K562 (cell line): ENCODE measurements at regions not wholly inside any gene's neighbourhood (a gene's known extent, or its start where the extent isn't known, plus 50 kb on each side); places are given as distances from the start of the nearest gene placed in this dataset.

ENCODE experiments used
- ARID1B ChIP-seq: fragments of 450-650 bp; IDR thresholded peaks from 2 replicates; pipeline ENCODE4 v1.6.1; 2016; ENCODE audit warnings: antibody characterized with exemption, mild to moderate bottlenecking, inconsistent platforms
- CREM ChIP-seq: IDR thresholded peaks from 2 replicates; pipeline ENCODE4 v1.6.1; 2014; ENCODE audit warnings: antibody characterized with exemption, low read depth
- FIP1L1 ChIP-seq: fragments of 200-400 bp; formaldehyde crosslinking; IDR thresholded peaks from 2 replicates; pipeline ENCODE4 v1.6.1; 2018; ENCODE audit warnings: mild to moderate bottlenecking, low read depth, low read length; ENCODE audit not compliant: poor library complexity, severe bottlenecking
- KHSRP ChIP-seq: fragments of 450-650 bp; IDR thresholded peaks from 2 replicates; pipeline ENCODE4 v1.6.1; 2017
- KLF13 ChIP-seq: fragments of 450-650 bp; IDR thresholded peaks from 2 replicates; pipeline ENCODE4 v1.6.1; 2016; ENCODE audit warnings: missing genetic modification characterization, low read depth, mild to moderate bottlenecking, missing compliant biosample characterization, moderate library complexity, borderline replicate concordance
- NCOA2 ChIP-seq, 2 experiments: fragments of 450-650 bp; IDR thresholded peaks; 2 replicates each; pipeline ENCODE4 v1.6.1; 2018; ENCODE audit warnings: mild to moderate bottlenecking in 2 of 2, moderate library complexity in 1 of 2; ENCODE audit not compliant: partially characterized antibody in 2 of 2
- SMAD1 ChIP-seq: fragments of 150-350 bp; IDR thresholded peaks from 2 replicates; pipeline ENCODE4 v1.6.1; 2014; ENCODE audit warnings: low read length, low read depth; ENCODE audit not compliant: partially characterized antibody
- TEAD4 ChIP-seq, 2 experiments: sonication (generic) in 1 of 2; formaldehyde crosslinking in 1 of 2; IDR thresholded peaks; 2 replicates each; pipeline versions ENCODE4 v1.6.1 to v1.8.0; 2012 to 2022; ENCODE audit warnings: borderline replicate concordance in 1 of 2, inconsistent platforms in 1 of 2, low read length in 1 of 2, mild to moderate bottlenecking in 1 of 2, missing genetic modification reagents in 1 of 2
- ZC3H8 ChIP-seq: fragments of 450-650 bp; IDR thresholded peaks from 2 replicates; pipeline ENCODE4 v1.6.1; 2017
- ZNF316 ChIP-seq: fragments of 450-650 bp; IDR thresholded peaks from 2 replicates; pipeline ENCODE4 v1.6.1; 2016
- TF ChIP-seq, protein P1 (sequence below), 2 experiments: fragments of 450-650 bp; IDR thresholded peaks; 2 replicates each; pipeline ENCODE4 v1.6.1; 2016; ENCODE audit warnings: mild to moderate bottlenecking in 2 of 2, borderline replicate concordance in 1 of 2, low read depth in 1 of 2, moderate library complexity in 1 of 2
- TF ChIP-seq, protein P2 (sequence below), 2 experiments: fragments of 450-650 bp in 1 of 2; sonication (generic) in 1 of 2; formaldehyde crosslinking in 1 of 2; IDR thresholded peaks; 2 replicates each; pipeline versions ENCODE4 v1.7.1 to v1.9.0; 2016 to 2022; ENCODE audit warnings: inconsistent platforms in 1 of 2, mild to moderate bottlenecking in 1 of 2, missing genetic modification reagents in 1 of 2

DNA sequence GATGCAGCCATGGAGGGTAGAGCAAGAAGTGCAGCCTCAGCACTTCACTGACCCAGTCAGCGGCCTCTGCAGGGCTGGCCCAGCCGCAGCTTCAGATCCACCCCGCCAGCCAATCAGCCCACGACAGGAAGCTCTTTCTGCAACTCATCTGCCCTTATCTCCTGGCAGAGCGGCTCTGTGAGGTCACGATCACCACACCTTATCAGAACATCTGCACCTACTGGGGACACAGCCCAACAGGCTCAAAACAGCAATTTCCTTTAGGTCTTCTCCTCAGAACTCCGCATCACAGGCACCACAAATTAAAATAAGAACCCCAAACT, 287.3 kb downstream of the BCL11B start (continued):
- TF ChIP-seq, protein P1, sequence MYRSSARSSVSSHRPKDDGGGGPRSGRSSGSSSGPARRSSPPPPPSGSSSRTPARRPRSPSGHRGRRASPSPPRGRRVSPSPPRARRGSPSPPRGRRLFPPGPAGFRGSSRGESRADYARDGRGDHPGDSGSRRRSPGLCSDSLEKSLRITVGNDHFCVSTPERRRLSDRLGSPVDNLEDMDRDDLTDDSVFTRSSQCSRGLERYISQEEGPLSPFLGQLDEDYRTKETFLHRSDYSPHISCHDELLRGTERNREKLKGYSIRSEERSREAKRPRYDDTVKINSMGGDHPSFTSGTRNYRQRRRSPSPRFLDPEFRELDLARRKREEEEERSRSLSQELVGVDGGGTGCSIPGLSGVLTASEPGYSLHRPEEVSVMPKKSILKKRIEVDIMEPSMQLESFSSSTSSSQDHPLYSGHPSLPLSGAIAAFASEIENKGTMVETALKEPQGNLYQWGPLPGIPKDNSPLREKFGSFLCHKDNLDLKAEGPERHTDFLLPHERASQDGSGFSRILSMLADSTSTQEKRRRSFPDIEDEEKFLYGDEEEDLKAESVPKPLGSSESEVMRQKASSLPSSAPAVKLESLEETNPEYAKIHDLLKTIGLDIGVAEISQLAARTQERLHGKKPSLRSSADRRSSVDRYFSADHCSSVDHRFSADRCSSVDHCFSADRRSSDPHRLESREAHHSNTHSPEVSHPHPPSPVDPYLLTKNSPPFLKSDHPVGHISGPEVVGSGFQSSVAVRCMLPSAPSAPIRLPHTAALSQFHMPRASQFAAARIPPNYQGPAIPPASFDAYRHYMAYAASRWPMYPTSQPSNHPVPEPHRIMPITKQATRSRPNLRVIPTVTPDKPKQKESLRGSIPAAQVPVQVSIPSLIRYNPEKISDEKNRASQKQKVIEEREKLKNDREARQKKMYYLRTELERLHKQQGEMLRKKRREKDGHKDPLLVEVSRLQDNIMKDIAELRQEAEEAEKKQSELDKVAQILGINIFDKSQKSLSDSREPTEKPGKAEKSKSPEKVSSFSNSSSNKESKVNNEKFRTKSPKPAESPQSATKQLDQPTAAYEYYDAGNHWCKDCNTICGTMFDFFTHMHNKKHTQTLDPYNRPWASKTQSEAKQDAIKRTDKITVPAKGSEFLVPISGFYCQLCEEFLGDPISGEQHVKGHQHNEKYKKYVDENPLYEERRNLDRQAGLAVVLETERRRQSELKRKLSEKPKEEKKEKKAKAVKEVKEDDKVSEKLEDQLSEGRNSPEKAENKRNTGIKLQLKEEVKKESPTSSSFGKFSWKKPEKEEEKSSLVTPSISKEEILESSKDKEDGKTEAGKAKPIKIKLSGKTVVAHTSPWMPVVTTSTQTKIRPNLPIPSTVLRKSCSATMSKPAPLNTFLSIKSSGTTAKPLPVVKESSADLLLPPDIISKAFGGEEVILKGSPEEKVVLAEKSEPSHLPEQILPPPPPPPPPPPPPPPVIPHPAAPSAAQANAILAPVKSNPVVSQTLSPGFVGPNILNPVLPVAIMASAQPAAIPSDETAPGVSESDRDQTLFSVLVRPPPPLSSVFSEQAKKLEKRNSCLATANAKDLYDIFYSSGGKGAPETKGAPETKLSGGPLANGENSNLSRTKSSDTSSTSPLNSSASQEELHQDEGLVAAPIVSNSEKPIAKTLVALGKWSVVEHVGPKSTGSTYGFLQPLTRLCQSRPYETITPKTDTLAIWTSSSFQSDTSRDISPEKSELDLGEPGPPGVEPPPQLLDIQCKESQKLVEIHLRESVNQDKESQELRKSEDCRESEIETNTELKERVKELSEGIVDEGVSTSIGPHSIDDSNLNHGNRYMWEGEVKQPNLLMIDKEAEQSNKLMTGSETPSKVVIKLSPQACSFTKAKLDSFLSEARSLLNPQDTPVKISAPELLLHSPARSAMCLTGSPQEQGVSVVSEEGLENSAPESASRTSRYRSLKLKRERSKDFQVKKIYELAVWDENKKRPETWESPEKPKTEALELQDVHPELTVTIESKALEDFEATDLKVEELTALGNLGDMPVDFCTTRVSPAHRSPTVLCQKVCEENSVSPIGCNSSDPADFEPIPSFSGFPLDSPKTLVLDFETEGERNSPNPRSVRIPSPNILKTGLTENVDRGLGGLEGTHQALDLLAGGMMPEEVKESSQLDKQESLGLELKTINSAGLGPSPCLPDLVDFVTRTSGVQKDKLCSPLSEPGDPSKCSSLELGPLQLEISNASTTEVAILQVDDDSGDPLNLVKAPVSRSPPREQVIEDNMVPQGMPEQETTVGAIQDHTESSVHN (IDR thresholded peaks at IDR 0.05; ENCODE audit: borderline replicate concordance in 1 of 2, low read depth in 1 of 2) = no peak
- TF ChIP-seq ARID1B (peak; percentile 47), NCOA2 (IDR thresholded peaks at IDR 0.05; ENCODE audit: partially characterized antibody in 2 of 2) (no peak), FIP1L1 (no peak), CREM (peak; percentile 56), KLF13 (no peak), SMAD1 (no peak), KHSRP (no peak), TEAD4 (IDR thresholded peaks at IDR 0.05; ENCODE audit: low read length) (0 out of 2 replicates have a peak, but pooled peaks have one; percentile 31), TEAD4 (CRISPR knock-in tag; IDR thresholded peaks at IDR 0.05; ENCODE audit: borderline replicate concordance) (no peak), ZC3H8 (no peak), ZNF316 (peak; percentile 91)
- TF ChIP-seq, protein P2, sequence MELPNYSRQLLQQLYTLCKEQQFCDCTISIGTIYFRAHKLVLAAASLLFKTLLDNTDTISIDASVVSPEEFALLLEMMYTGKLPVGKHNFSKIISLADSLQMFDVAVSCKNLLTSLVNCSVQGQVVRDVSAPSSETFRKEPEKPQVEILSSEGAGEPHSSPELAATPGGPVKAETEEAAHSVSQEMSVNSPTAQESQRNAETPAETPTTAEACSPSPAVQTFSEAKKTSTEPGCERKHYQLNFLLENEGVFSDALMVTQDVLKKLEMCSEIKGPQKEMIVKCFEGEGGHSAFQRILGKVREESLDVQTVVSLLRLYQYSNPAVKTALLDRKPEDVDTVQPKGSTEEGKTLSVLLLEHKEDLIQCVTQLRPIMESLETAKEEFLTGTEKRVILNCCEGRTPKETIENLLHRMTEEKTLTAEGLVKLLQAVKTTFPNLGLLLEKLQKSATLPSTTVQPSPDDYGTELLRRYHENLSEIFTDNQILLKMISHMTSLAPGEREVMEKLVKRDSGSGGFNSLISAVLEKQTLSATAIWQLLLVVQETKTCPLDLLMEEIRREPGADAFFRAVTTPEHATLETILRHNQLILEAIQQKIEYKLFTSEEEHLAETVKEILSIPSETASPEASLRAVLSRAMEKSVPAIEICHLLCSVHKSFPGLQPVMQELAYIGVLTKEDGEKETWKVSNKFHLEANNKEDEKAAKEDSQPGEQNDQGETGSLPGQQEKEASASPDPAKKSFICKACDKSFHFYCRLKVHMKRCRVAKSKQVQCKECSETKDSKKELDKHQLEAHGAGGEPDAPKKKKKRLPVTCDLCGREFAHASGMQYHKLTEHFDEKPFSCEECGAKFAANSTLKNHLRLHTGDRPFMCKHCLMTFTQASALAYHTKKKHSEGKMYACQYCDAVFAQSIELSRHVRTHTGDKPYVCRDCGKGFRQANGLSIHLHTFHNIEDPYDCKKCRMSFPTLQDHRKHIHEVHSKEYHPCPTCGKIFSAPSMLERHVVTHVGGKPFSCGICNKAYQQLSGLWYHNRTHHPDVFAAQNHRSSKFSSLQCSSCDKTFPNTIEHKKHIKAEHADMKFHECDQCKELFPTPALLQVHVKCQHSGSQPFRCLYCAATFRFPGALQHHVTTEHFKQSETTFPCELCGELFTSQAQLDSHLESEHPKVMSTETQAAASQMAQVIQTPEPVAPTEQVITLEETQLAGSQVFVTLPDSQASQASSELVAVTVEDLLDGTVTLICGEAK (IDR thresholded peaks at IDR 0.05) = no peak
- TF ChIP-seq, protein P2 (CRISPR knock-in tag; IDR thresholded peaks at IDR 0.05) = no peak
